Astrocyte of the cerebellum (primary cell): ENCODE measurements at regions not wholly inside any gene's neighbourhood (a gene's known extent, or its start where the extent isn't known, plus 50 kb on each side); places are given as distances from the start of the nearest gene placed in this dataset.

Experiments
- DNase-seq: peaks from one replicate; pipeline ENCODE4 v3.0.0-alpha.2; 2011; ENCODE audit warnings: low read depth
- H3K4me3 ChIP-seq: 2 replicates; pipeline ENCODE4 v1.5.1; 2011; ENCODE audit warnings: mild to moderate bottlenecking, low read depth, low read length, moderate library complexity
- CTCF ChIP-seq: IDR thresholded peaks from 2 replicates; pipeline ENCODE4 v1.5.1; 2012; ENCODE audit warnings: low read length, low read depth, moderate library complexity, mild to moderate bottlenecking; ENCODE audit errors: missing control alignments
- in situ Hi-C: cut with HindIII; loops from 2 replicates; pipeline ENCODE4 v1.10.0; 2017; ENCODE audit warnings: low sequenced_read_pairs

- no peak for TF ChIP-seq CTCF
- in situ Hi-C loops = no loop called here
Observed at GRCh38 chr3:34878488-34878887, 760.8 kb upstream of the ARPP21 start.

GRCh38 chr3:34881026-34881425 lies 758.3 kb upstream of the ARPP21 start:
- in situ Hi-C loops = no loop called here
- H3K4me3 ChIP-seq = no peak overlapping the region
- DNase-seq = no peak
- TF ChIP-seq CTCF = no peak

More at GRCh38 chr3:34878488-34878887, 760.8 kb upstream of the ARPP21 start:
- no peak overlapping the region for H3K4me3 ChIP-seq
- no peak for DNase-seq

- in situ Hi-C loops = no loop called here
- TF ChIP-seq CTCF = peak; percentile 69
- DNase-seq = peak; percentile 3
- no peak overlapping the region for H3K4me3 ChIP-seq
Observed at GRCh38 chr3:34882764-34883163, 756.6 kb upstream of the ARPP21 start.

GRCh38 chr3:34884007-34884406 lies 755.3 kb upstream of the ARPP21 start:
- no peak for DNase-seq
- no peak overlapping the region for H3K4me3 ChIP-seq
- TF ChIP-seq CTCF = no peak
- in situ Hi-C loops = no loop called here

GRCh38 chr3:34886443-34886842 lies 752.9 kb upstream of the ARPP21 start:
- H3K4me3 ChIP-seq = no peak overlapping the region
- DNase-seq = no peak
- in situ Hi-C loops = no loop called here
- no peak for TF ChIP-seq CTCF

GRCh38 chr3:34889641-34890040 lies 749.7 kb upstream of the ARPP21 start:
- H3K4me3 ChIP-seq = no peak overlapping the region
- no peak for TF ChIP-seq CTCF
- no peak for DNase-seq
- in situ Hi-C loops = no loop called here

- H3K4me3 ChIP-seq = no peak overlapping the region
- DNase-seq = no peak
- in situ Hi-C loops = no loop called here
- TF ChIP-seq CTCF = no peak
Observed at GRCh38 chr3:34890247-34890646, 749.1 kb upstream of the ARPP21 start.
